CD4-positive, alpha-beta T cell treated with Interleukin-15 for 4 hours (primary cell): ENCODE measurements at regions not wholly inside any gene's neighbourhood (a gene's known extent, or its start where the extent isn't known, plus 50 kb on each side); places are given as distances from the start of the nearest gene placed in this dataset.
"Not testable (repeated sequence)": the region's sequence is repeated elsewhere in the genome, so short reads cannot be mapped to it uniquely, and the experiment has no call there.

Source experiments
- DNase-seq: peaks from one replicate; pipeline ENCODE4 v3.0.0-alpha.2; 2020; ENCODE audit warnings: low spot score

DNA sequence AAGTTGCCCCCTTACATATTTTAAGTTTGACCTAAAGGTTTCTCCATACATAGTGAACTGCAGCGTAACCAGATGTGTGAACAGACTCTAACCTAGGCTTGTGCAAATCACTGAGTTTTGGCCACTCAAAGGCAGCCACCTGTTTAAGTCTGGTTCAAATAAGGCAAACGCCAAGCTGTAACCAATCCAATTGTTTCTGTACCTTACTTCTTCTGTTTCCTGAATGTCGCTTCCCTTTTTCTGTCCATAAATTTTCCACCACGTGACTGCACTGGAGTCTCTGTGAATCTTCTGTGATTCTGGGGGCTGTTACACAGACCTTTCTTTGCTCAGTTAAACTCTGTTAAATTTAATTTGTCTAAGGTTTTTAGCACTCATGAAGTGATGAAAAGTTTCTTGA lies 618.8 kb downstream of the GLUD2 start:
- no peak for DNase-seq

DNA sequence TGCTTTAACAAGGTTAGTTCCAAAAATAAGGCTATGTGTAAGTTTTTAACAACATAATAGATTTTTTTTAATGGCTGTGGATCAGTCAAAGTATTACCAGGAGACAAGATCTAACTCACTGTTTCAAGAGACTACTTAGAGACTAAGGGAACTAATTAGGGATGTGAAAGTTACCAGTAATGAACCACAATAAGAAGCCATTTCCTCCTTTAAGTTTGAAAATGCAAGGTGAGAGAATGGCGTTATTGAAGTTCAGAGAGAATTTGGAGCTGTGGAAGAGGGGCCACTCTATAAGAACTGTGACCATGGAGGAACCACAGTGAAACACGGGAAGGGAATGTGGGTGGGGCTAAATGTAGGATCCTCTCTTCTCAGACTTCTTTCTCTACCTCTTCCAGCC lies 624.2 kb downstream of the GLUD2 start:
- no peak for DNase-seq

- DNase-seq = not testable (repeated sequence)
These were observed 661.8 kb downstream of the GLUD2 start for GRCh38 chrX:121709236-121709635.

GRCh38 chrX:121733514-121733913 lies 686.1 kb downstream of the GLUD2 start:
- no peak for DNase-seq

DNA sequence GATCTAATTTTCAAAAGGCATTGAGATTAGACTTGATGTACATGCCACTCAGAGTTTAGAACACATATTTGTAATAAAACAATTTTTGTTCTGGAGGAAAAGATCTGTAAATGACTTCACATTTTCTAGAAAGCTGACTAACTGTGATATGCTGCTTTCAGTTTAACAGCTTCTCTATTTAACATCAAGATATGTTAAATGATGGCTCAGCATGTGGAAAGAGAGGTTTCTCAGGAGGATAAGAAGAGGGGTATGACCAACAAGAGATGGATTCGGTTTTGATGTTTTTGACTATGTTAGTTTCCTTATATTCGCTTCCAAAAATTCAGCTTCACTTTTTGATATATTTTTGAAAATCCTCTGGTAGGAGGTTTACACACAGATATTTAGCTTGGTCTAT lies 698.7 kb downstream of the GLUD2 start:
- no peak for DNase-seq

- DNase-seq = not testable (repeated sequence)
These were observed 706.2 kb downstream of the GLUD2 start for GRCh38 chrX:121753602-121754001.

- no peak for DNase-seq
These were observed 706.9 kb downstream of the GLUD2 start for GRCh38 chrX:121754301-121754700.

- no peak for DNase-seq
These were observed 708.1 kb downstream of the GLUD2 start for GRCh38 chrX:121755541-121755940.

- no peak for DNase-seq
These were observed 714.4 kb downstream of the GLUD2 start for GRCh38 chrX:121761845-121762244.

DNA sequence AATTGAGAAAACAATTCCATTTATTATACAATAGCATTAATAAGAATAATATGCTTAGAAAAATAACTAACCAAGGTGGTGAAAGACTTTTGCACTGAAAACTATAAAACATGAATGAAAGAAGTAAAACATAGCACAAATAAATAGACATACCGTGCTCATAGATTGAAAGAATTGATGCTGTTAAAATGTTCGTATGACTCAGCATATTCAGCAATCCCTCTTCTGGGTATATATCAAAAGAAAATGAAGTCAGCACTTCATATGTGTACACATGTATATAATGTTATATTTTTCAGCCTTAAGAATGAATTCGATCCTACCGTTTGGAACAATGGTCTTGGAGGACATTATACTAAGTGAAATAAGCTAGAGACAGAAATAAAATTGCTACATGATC lies 716.3 kb downstream of the GLUD2 start:
- DNase-seq = no peak

- not testable (repeated sequence) for DNase-seq
These were observed 720.8 kb downstream of the GLUD2 start for GRCh38 chrX:121768210-121768609.

DNA sequence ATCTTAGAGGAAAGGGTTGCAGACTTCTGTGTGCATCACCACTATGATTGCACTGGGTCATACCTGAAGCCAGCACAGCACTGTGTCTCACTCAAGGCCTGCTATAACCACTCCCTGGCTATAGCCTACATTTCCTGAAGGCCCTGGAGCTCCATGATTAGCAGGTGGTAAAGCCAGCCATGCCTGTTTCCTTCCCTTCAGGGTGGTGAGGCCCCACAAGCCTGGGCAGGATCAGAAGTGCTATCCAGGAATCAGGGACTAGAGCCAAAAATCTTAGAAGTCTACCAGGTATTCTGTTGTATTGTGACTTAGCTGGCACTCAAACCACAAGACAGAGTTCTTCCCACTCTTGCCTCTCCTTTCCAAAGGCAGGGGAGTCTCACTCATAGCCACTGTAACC lies 734.6 kb downstream of the GLUD2 start:
- DNase-seq = no peak

DNA sequence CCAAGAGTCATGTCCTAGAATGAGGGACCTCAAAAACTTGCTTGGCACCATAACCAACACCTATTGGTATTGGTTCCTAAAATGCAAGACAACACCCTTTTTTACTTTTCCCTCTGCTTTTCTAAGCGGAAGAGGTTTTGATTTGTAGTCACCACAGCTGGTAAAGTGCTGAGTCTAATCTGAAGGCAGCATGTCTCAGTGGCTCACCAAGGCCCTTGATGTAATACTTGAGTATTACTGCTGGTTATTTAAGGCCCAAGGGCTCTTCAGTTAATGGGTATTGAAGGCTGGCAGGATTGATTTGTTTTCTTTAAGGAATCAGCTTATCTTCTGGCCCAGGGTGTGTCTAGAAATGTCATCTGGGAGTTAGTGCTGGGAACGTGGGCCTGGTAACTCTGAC lies 735.1 kb downstream of the GLUD2 start:
- DNase-seq = no peak

GRCh38 chrX:121782976-121783375 lies 735.6 kb downstream of the GLUD2 start:
- DNase-seq = no peak

GRCh38 chrX:121802881-121803412 lies 755.5 kb downstream of the GLUD2 start:
- DNase-seq = no peak

DNA sequence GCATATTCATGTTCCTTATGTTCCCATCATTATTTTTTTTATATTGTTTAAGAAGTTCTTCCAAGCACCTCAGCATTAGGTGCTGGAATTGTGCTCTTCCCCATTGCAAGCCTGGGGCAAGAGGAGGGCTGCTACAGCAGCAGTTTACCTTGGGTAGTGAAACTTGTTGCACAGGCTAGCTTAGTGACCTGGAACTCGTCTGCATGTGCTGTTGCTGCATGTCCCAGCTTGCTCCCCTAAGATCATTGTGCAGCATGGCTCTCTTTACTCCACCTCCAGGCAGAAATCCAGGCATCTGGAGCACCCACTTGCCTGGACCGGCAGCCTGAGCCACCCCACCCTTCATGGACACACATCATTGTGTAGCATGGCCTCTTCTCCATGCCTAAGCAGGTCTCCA lies 776.0 kb downstream of the GLUD2 start:
- DNase-seq = no peak

DNA sequence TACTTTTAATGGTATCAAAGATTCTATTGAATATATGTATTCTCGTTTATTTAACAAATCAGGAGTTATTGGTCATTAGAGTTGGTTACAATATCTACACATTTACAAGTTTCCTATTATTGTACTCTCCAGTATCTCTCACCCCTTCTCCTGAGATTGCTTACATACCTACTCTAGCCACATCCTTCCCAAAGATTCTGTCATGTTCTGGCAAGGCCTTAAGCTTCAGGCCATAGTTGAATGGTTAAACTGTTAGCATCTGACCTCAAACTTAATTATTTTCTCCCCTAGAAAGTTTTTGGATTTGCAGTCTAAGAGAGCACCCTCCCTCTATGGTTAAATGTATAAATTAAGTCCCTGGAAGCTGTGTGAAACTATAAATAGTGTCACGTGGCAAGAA lies 784.2 kb downstream of the GLUD2 start:
- DNase-seq = no peak

DNA sequence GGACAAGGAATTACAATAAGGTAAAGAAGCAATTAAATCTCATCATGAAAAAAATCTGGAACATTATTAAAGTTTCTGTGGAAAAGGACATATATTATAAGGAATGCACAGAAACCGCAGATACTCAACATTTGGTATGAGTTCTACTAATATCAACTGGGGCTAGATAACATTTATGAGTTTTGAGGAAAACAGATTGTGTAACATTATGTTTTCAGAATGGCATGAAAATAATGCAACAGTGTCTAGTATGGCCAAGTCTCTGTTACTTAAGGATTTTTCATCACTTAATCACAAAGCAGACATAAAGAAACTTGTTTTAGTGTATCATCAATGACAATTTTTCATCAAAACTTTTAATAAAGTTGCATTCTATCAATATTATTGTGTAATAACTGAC lies 785.0 kb downstream of the GLUD2 start:
- DNase-seq = no peak

DNA sequence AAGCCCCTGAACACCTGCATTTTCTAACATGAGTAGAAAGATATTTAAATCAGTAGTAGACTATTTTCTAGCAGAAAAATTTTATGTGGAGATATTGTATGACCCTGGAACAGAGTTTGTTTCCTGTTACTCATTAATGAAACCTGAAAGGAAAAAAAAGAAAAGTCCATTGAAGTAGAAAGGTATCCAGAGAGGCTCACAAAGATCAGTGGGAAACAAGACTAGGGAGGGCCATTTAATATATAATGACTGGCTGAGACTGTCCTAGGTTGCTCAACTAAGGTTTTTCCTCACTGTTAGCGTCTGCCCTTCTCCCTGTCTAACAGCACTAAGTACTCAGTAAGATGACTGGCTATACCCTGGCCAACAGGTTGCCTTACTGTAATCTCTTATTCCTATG lies 788.6 kb downstream of the GLUD2 start:
- no peak for DNase-seq

- no peak for DNase-seq
These were observed 803.6 kb downstream of the GLUD2 start for GRCh38 chrX:121851033-121851432.

DNA sequence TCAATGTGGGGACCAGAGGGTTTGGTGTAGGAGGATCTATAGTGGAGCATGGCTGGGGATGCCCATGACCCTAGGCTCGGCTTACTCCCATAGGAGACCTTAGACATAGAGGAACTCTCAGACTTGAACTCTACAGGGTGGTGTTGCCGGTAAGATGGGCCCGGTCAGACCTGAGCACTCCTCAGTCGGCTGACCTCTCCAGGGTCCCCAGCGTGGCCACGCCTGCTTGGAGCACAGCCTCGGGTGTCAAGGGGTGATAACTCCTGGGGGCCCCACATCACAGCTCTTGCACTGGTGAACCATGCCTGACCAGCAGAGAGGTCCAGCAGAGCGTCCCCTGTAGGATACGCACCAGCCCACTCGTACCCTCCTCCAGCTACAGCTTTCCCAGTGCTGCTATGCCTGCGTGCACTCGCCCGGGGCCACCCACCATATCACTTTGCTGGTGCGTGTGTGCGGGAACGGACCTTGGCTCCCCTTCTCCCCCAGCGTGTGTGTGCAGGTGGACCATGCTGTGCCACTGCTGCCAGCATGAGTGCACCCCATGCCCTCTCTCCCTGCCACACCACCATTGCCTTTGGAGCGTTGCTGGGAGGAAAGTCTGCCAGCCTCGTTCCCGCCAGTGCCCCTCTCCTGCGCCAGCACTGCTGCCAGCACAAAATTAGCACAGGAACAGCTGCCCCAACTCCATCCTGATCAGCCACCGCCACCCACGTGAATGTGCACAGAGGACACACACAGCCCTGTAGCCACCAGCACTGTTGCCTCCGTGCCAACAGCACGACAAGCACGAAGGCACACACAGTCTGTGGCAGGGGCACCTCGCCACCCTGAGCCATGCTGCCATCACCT lies 806.6 kb downstream of the GLUD2 start:
- DNase-seq = no peak

DNA sequence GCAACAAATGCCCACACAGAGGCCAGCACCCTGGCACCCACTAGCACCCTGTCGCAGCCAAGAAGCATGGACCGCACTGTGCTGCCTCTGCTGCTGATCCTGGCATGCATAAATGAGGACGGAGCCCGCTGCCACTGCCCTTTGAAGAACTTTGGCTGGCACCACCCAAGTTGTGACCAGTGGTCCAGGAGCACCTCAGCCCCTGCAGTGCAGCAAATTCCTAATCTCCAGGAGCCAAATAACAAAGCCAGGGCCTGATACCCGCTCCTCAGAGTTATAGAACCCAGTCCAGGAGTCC lies 807.2 kb downstream of the GLUD2 start:
- DNase-seq = no peak

GRCh38 chrX:121858867-121859647 lies 811.6 kb downstream of the GLUD2 start:
- no peak for DNase-seq
